PC-3 (cell line): ENCODE measurements at regions not wholly inside any gene's neighbourhood (a gene's known extent, or its start where the extent isn't known, plus 50 kb on each side); places are given as distances from the start of the nearest gene placed in this dataset.

ENCODE experiments used
- EZH2 ChIP-seq: fragments of 300-600 bp; sonication (generic); IDR thresholded peaks from one replicate; pipeline ENCODE4 v1.6.1; 2017; ENCODE audit warnings: antibody characterized with exemption, mild to moderate bottlenecking, low read length; ENCODE audit not compliant: unreplicated experiment
- EZH2phosphoT487 ChIP-seq: fragments of 300-600 bp; sonication (generic); IDR thresholded peaks from 2 replicates; pipeline ENCODE4 v1.6.1; 2018; ENCODE audit warnings: mild to moderate bottlenecking, antibody characterized with exemption, low read length, borderline replicate concordance
- TF ChIP-seq, protein P1 (sequence below): fragments of 300-600 bp; sonication (generic); conservative IDR thresholded peaks from 2 replicates; pipeline ENCODE4 v1.5.1; 2017; ENCODE audit warnings: antibody characterized with exemption, low read depth, mild to moderate bottlenecking, low read length

DNA sequence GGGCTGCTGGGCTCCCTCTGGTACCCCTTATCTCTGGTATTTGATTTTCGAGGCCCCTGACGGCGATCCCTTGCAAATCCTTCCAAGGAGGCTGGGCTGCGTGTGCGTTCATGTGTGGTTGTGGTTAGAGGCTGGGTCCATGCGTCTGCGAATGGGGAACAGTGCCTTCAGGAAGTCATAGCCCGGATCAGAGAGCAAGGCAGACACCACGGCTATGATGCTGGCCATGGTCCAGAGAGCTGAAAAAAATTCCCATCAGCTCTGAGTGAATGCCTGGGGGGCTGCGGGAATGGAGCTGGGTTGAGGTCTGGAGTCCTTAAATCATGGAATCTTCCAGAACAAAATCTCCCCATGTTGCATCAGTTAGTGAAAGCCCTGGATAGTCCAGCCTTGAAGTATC lies 145.5 kb downstream of the ACKR3 start:
- TF ChIP-seq EZH2 (no peak), EZH2phosphoT487 (no peak)
- TF ChIP-seq, protein P1, sequence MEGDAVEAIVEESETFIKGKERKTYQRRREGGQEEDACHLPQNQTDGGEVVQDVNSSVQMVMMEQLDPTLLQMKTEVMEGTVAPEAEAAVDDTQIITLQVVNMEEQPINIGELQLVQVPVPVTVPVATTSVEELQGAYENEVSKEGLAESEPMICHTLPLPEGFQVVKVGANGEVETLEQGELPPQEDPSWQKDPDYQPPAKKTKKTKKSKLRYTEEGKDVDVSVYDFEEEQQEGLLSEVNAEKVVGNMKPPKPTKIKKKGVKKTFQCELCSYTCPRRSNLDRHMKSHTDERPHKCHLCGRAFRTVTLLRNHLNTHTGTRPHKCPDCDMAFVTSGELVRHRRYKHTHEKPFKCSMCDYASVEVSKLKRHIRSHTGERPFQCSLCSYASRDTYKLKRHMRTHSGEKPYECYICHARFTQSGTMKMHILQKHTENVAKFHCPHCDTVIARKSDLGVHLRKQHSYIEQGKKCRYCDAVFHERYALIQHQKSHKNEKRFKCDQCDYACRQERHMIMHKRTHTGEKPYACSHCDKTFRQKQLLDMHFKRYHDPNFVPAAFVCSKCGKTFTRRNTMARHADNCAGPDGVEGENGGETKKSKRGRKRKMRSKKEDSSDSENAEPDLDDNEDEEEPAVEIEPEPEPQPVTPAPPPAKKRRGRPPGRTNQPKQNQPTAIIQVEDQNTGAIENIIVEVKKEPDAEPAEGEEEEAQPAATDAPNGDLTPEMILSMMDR, result no peak
